Endothelial cell of umbilical vein (primary cell): ENCODE measurements at regions not wholly inside any gene's neighbourhood (a gene's known extent, or its start where the extent isn't known, plus 50 kb on each side); places are given as distances from the start of the nearest gene placed in this dataset.

ENCODE experiments used
- BruUV-seq: library from RNA; stranded (reverse); fragments of 400-500 nt; replicated peaks from 2 replicates; lab custom pipeline; 2021; lab: Mats Ljungman, UMichigan
- CTCF ChIA-PET: fragments of 300-600, 350-600 bp; sonication (Branson Sonifier 250); formaldehyde crosslinking; loops from one replicate; lab custom pipeline; 2021; ENCODE audit warnings: antibody characterized with exemption, inconsistent platforms; lab: Charles Lee
- POLR2A ChIA-PET: fragments of 300-600, 350-600 bp; sonication (Branson Sonifier 250); formaldehyde crosslinking; loops from one replicate; lab custom pipeline; 2021; ENCODE audit warnings: antibody characterized with exemption, inconsistent platforms; lab: Charles Lee
- DNase-seq: peaks from one replicate; pipeline ENCODE4 v3.0.0-alpha.2; 2011; ENCODE audit warnings: low read depth, low spot score
- FAIRE-seq: peaks from 2 replicates; lab custom pipeline; 2011; peaks lifted over from hg19 to GRCh38; lab: Jason Lieb, UNC
- H2AFZ ChIP-seq: 2 replicates; pipeline ENCODE4 v1.6.0; 2012; ENCODE audit warnings: low read depth, low read length, control low read depth, inconsistent platforms
- H3K27ac ChIP-seq: 2 replicates; pipeline ENCODE4 v1.5.1; 2011; ENCODE audit warnings: low read depth, mild to moderate bottlenecking, control low read depth, low read length, moderate library complexity; ENCODE audit not compliant: insufficient read depth
- H3K27me3 ChIP-seq, 2 experiments: 2 replicates each; pipeline versions ENCODE4 v1.6.0 to v1.6.1; 2011; ENCODE audit warnings: low read length in 2 of 2, mixed read lengths in 1 of 2; ENCODE audit not compliant: control insufficient read depth in 2 of 2, insufficient read depth in 2 of 2
- H3K36me3 ChIP-seq, 2 experiments: 2 replicates in 1 of 2; 3 replicates in 1 of 2; pipeline ENCODE4 v1.5.1; 2011; ENCODE audit warnings: low read length in 2 of 2, mild to moderate bottlenecking in 1 of 2, moderate library complexity in 1 of 2; ENCODE audit not compliant: control insufficient read depth in 2 of 2, insufficient read depth in 2 of 2; ENCODE audit errors: extremely low read depth in 1 of 2
- H3K4me1 ChIP-seq: 3 replicates; pipeline ENCODE4 v1.5.1; 2011; ENCODE audit warnings: mild to moderate bottlenecking, low read length; ENCODE audit not compliant: control insufficient read depth, insufficient read depth; ENCODE audit errors: extremely low read depth
- H3K4me2 ChIP-seq: 2 replicates; pipeline ENCODE4 v1.6.1; 2011; ENCODE audit warnings: low read length, control low read depth, mixed read lengths; ENCODE audit not compliant: insufficient read depth
- H3K4me3 ChIP-seq, 3 experiments: fragments of 200-600 bp in 1 of 3; sonication (generic), shearing (Covaris generic) in 1 of 3; replicated peaks in 1 of 3; 2 replicates each; pipeline ENCODE4 v1.5.1; 2011 to 2016; ENCODE audit warnings: control low read depth in 3 of 3, low read length in 3 of 3, mild to moderate bottlenecking in 2 of 3, inconsistent platforms in 1 of 3, low read depth in 1 of 3, moderate library complexity in 1 of 3; ENCODE audit not compliant: insufficient read depth in 1 of 3
- H3K79me2 ChIP-seq: 2 replicates; pipeline ENCODE4 v1.6.0; 2012; ENCODE audit warnings: low read length, inconsistent platforms; ENCODE audit not compliant: control insufficient read depth, insufficient read depth
- H3K9ac ChIP-seq: replicated peaks from 2 replicates; pipeline ENCODE3; 2011; ENCODE audit warnings: low read length, control low read depth; ENCODE audit not compliant: insufficient read depth; ENCODE audit errors: extremely low read depth
- H3K9me1 ChIP-seq: replicated peaks from 3 replicates; pipeline ENCODE4 v1.6.0; 2011; ENCODE audit warnings: mild to moderate bottlenecking, low read length; ENCODE audit not compliant: control insufficient read depth, insufficient read depth; ENCODE audit errors: extremely low read depth
- H3K9me3 ChIP-seq: replicated peaks from 2 replicates; pipeline ENCODE4 v1.5.1; 2012; ENCODE audit warnings: low read length, inconsistent platforms; ENCODE audit not compliant: control insufficient read depth, insufficient read depth
- H4K20me1 ChIP-seq: replicated peaks from 2 replicates; pipeline ENCODE3; 2011; ENCODE audit warnings: mild to moderate bottlenecking, low read length; ENCODE audit not compliant: control insufficient read depth, insufficient read depth; ENCODE audit errors: extremely low read depth
- CTCF ChIP-seq, 2 donors: IDR thresholded peaks; 1 replicate in 1 of 2; 2 replicates in 1 of 2; pipeline ENCODE4 v1.5.1; 2011; ENCODE audit warnings: low read length in 2 of 2, mild to moderate bottlenecking in 2 of 2, moderate library complexity in 2 of 2, control low read depth in 1 of 2, inconsistent platforms in 1 of 2, low read depth in 1 of 2; ENCODE audit not compliant: insufficient read depth in 1 of 2; ENCODE audit errors: extremely low read depth in 1 of 2
- EZH2 ChIP-seq: IDR thresholded peaks from 2 replicates; pipeline ENCODE4 v1.6.1; 2012; ENCODE audit warnings: borderline replicate concordance, low read depth, mild to moderate bottlenecking, moderate library complexity, low read length, inconsistent platforms; ENCODE audit not compliant: severe bottlenecking
- FOS ChIP-seq: IDR thresholded peaks from 2 replicates; pipeline ENCODE4 v1.6.1; 2011; ENCODE audit warnings: mild to moderate bottlenecking, low read length, moderate library complexity, borderline replicate concordance; ENCODE audit not compliant: insufficient read depth
- GATA2 ChIP-seq: IDR thresholded peaks from 2 replicates; pipeline ENCODE4 v1.7.0; 2011; ENCODE audit warnings: low read depth, mild to moderate bottlenecking, moderate library complexity, mixed read lengths, low read length; ENCODE audit not compliant: insufficient read length, insufficient read depth
- JUN ChIP-seq: IDR thresholded peaks from 2 replicates; pipeline ENCODE4 v1.6.1; 2011; ENCODE audit warnings: borderline replicate concordance, low read depth; ENCODE audit not compliant: insufficient read length, insufficient read depth
- MYC ChIP-seq: IDR thresholded peaks from one replicate; pipeline ENCODE4 v1.6.1; 2011; ENCODE audit warnings: mild to moderate bottlenecking, low read depth, low read length
- POLR2A ChIP-seq: IDR thresholded peaks from 2 replicates; pipeline ENCODE4 v1.6.1; 2012; ENCODE audit warnings: low read depth, mild to moderate bottlenecking, control low read depth, low read length
- POLR2AphosphoS5 ChIP-seq: IDR thresholded peaks from 2 replicates; pipeline ENCODE4 v1.6.1; 2012; ENCODE audit warnings: low read depth, mild to moderate bottlenecking, control low read depth, low read length, moderate library complexity; ENCODE audit not compliant: insufficient read depth
- dilution Hi-C: fragments of 300-500 bp; cut with MboI; formaldehyde crosslinking; loops from one replicate; pipeline ENCODE4 v1.15.0; 2019; ENCODE audit warnings: low sequenced_read_pairs; ENCODE audit not compliant: extremely low pct_ligation_motif_present
- intact Hi-C: fragments of 100-400 bp; cut with micrococcal nuclease; formaldehyde crosslinking; loops from one replicate; pipeline ENCODE4 v1.10.0; 2022
- TF ChIP-seq, protein P1 (sequence below): IDR thresholded peaks from 2 replicates; pipeline ENCODE4 v1.6.1; 2011; ENCODE audit not compliant: insufficient read depth, insufficient read length

- Histone ChIP-seq H3K36me3 (no peaks in the 10 kb centered on the region), H3K27ac (no peak overlapping the region), H3K4me1 (no peaks in the 10 kb centered on the region), H3K4me3 (no peak overlapping the region), H3K9me3 (peaks cover 5% of the 10 kb centered on the region), H3K27me3 (no peaks in the 10 kb centered on the region), H3K79me2 (no peaks in the 10 kb centered on the region), H2AFZ (no peak overlapping the region), H3K9ac (no peak overlapping the region), H3K9me1 (no peaks in the 10 kb centered on the region), H4K20me1 (no peaks in the 10 kb centered on the region), H3K4me2 (no peak overlapping the region)
- no peak for DNase-seq
- BruUV-seq = no TSS peak
- ChIA-PET CTCF (no interaction called here), POLR2A (no interaction called here)
- intact Hi-C loops (no loop called here), dilution Hi-C loops (no loop called here)
- TF ChIP-seq MYC (no peak), JUN (no peak), FOS (no peak), GATA2 (no peak), POLR2A (no peak), EZH2 (no peak), POLR2AphosphoS5 (no peak), CTCF (IDR thresholded peaks at IDR 0.05; ENCODE audit: extremely low read depth in 1 of 2, insufficient read depth in 1 of 2, low read depth in 1 of 2, low read length in 2 of 2) (no peak)
- TF ChIP-seq, protein P1, sequence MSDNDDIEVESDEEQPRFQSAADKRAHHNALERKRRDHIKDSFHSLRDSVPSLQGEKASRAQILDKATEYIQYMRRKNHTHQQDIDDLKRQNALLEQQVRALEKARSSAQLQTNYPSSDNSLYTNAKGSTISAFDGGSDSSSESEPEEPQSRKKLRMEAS = no peak
- no peak for FAIRE-seq
Measured at GRCh38 chr20:19096843-19097242, 115.6 kb upstream of the SLC24A3 start.
